H7 (cell line): ENCODE measurements at regions not wholly inside any gene's neighbourhood (a gene's known extent, or its start where the extent isn't known, plus 50 kb on each side); places are given as distances from the start of the nearest gene placed in this dataset.

ENCODE experiments used
- DNase-seq: peaks from one replicate; pipeline ENCODE4 v3.0.0; 2012
- H3K27me3 ChIP-seq: 2 replicates; pipeline ENCODE4 v1.6.0; 2011; ENCODE audit warnings: mild to moderate bottlenecking, low read length; ENCODE audit not compliant: control insufficient read depth, insufficient read depth
- H3K36me3 ChIP-seq: replicated peaks from 2 replicates; pipeline ENCODE4 v1.5.1; 2011; ENCODE audit warnings: low read length; ENCODE audit not compliant: control insufficient read depth, insufficient read depth
- H3K4me3 ChIP-seq: 2 replicates; pipeline ENCODE4 v1.5.1; 2011; ENCODE audit warnings: low read depth, mild to moderate bottlenecking, control low read depth, low read length, moderate library complexity; ENCODE audit not compliant: insufficient read depth

DNA sequence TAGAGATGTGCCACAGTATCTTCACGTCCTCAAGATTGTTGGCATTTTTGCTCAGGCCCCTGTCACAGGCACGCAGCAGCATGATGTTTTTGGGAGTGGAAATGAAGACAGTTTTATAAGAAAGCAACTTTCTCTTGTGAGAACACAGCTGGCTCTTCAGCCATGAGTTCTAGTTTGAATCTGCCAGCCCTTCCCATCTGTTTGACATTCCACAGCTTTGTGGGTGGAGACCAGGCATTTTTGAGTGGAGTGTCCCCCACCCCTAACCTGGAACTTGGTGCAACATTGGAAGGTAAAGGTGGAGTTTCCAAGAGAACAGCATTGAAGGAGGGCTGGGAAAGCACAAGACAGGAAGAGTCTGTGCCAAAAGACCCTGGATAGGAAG lies 253.1 kb upstream of the IGFBP3 start:
- Histone ChIP-seq H3K4me3 (no peak overlapping the region), H3K36me3 (no peaks in the 10 kb centered on the region), H3K27me3 (no peaks in the 10 kb centered on the region)
- DNase-seq: no peak

DNA sequence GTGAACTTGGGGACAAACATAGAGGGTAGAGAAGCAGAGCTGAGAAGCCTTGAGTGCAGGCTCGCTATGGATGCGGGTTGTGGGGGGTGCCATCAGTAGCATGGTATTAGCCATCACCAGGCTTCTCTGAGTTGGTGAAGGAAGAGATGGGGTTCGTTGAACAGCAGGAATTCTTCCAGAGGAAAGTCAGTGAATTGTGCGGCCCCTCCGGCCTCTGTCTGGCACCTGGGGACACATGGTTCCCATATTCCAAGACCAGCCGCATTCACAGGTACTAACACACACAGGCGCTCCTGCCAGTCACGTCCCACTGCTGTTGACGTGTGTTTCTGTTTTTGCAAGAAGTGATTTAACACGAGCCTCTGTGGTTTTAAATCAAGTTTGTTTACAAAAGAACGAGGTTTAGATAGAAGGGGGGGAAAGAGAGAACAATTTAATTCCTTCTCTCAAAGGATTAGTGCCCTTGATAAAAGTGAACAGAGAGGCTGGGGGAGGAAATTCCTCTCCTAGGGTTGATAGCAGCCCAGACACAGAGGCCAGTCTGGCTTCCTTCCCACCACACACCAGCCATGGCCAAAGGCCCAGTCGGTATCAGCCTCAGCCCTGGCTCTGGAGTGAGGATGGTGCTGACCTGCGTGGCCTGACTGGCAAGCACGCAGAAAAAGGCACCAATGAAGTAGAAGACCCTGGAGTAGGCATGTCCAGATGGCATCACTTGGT lies 252.6 kb upstream of the IGFBP3 start:
- DNase-seq: no peak
- no peak overlapping the region for H3K4me3 ChIP-seq
- no peaks in the 10 kb centered on the region for H3K36me3 ChIP-seq
- H3K27me3 ChIP-seq: no peaks in the 10 kb centered on the region

DNA sequence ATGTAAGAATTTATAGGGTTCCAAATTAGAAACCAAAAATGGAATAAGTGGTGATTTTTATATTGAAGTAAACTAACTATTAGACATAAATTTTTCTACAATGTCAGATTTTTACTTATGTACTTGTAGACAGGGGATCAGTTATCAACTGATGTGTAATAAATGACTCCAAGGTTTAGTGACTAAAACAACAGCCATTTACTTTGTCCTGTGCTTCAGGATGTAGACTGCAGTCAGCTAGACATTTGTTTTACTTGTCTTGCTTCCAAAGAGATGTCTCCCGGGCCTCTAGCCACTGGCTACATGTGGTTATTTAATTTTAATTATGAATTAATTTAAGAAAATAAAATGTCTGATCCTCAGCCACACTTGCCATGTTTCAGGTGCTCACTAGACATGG lies 249.7 kb upstream of the IGFBP3 start:
- no peaks in the 10 kb centered on the region for H3K27me3 ChIP-seq
- no peaks in the 10 kb centered on the region for H3K36me3 ChIP-seq
- no peak for DNase-seq
- no peak overlapping the region for H3K4me3 ChIP-seq

DNA sequence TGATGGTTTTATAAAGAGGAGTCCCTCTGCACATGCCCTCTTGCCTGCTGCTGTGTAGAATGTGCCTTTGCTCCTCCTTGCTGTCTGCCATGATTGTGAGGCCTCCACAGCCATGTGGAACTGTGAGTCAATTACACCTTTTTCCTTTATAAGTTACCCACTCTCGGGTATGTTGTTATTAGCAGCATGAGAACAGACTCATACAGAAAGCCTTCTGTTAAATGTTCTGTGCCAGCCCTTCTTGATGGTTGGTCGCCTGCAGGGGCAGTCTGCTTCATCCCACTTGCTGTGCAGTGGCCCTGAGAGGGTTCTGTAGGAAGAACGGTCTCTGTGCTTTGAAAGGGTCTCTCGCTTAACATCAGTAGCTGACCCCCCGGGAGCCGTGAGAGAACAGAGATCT lies 248.9 kb upstream of the IGFBP3 start:
- no peak for DNase-seq
- H3K4me3 ChIP-seq: no peak overlapping the region
- no peaks in the 10 kb centered on the region for H3K36me3 ChIP-seq
- H3K27me3 ChIP-seq: no peaks in the 10 kb centered on the region

DNA sequence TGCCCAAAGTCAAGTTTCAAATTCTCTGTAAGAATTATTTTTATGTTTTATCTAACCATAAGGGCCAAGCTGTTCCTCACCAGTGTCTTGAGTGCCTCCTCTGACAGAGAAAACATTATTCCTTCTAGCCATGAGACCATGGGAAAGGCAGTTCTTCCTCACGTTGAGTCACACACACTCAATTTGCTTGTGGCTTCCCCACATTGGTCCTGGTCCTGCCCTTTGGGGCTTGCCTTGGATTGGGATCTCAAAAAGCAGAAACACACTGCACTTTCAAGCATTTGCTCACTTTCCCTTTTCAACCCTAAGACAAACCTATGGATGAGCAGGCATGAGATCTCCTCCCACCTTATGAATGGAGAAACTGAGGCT lies 248.3 kb upstream of the IGFBP3 start:
- Histone ChIP-seq H3K36me3 (no peaks in the 10 kb centered on the region), H3K4me3 (no peak overlapping the region), H3K27me3 (no peaks in the 10 kb centered on the region)
- DNase-seq: no peak

DNA sequence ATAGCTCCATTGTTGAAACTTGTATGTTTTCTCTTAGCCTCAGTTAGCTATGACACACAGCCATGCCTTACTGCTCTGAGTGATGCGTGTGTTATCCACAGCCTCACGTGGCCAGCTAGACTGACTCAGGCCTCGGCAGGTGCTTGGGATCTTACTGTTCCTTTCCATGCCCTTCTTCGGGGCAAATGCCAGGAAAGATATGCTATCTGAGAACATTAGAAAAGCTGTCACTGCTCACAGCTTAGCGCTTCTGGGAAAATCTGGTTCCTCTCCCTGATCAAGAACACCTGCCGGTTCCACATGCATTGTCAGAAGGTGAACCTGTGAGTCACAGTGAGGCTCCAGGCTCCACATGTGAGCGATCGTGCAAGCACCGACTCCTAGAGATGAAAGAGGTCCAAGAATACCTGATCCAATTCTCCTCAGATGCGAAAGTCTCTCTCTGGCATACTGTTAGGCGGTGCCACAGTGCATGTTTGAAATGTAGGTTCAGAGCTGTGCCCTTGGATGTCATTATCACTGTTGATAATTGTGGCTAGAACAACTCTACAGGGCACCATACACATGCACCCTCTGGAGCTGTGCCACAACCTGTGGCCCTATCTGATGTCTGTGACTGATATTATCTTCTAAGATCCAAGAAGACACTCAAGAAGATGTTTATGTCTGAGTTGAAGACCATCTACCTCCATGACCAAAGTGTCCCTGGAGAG lies 247.8 kb upstream of the IGFBP3 start:
- H3K36me3 ChIP-seq: no peaks in the 10 kb centered on the region
- no peaks in the 10 kb centered on the region for H3K27me3 ChIP-seq
- no peak for DNase-seq
- no peak overlapping the region for H3K4me3 ChIP-seq

DNA sequence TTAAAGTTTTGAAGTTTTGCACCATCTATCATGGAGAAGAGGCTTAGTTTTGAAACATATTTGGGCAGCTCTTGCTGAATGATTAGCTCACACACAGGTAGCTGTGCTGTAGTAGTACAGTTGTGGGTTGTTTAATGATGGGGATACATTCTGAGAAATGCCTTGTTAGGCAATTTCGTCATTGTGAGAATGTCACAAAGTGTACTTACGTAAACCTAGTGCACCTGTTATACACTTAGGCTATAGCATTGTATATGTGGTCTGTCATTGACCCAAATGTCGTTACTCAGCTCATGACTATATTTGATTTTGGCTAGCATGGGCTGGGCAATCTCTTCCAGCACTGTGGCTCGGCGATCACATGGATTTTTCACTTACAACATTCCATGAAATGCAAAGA lies 247.2 kb upstream of the IGFBP3 start:
- Histone ChIP-seq H3K27me3 (no peaks in the 10 kb centered on the region), H3K36me3 (no peaks in the 10 kb centered on the region), H3K4me3 (no peak overlapping the region)
- DNase-seq: no peak

DNA sequence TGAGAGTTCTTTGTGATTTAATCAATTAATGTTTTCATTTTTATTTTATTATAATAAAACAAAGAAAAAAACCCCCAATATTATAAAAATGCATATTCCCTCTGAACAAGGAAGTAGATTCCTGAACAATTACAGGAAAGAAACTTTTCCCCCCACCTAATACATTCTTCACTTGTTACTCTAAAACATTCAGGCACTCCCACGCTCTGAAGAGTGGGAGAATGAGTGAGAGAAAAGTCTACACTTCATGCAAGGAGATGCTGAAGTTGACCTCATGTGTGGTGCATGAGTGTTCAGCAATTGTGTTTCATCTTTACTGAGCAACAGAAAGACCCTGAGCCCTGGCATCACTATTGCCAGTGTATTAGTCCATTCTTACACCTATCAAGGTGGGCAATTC lies 244.2 kb upstream of the IGFBP3 start:
- no peaks in the 10 kb centered on the region for H3K27me3 ChIP-seq
- H3K4me3 ChIP-seq: no peak overlapping the region
- H3K36me3 ChIP-seq: no peaks in the 10 kb centered on the region
- DNase-seq: no peak

DNA sequence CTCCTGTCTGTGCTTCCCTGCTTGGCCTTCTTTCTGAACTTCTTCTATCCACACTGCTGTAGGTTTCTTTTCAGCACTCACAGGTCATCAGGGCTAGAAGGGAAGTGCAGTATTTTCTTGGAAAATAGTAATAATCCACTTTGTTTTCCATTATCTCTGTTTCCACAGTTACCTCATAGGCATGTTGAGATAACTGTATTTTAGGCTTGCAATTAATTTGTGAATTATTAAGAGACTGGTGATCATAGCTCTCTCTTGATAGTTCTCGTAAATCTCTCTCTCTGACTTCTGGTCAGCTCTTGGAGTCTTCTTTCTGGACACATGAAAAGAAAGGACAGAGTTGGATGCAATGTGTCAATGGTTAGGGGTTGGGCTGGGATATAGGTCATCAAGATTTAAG lies 243.6 kb upstream of the IGFBP3 start:
- DNase-seq: no peak
- Histone ChIP-seq H3K36me3 (no peaks in the 10 kb centered on the region), H3K4me3 (no peak overlapping the region), H3K27me3 (no peaks in the 10 kb centered on the region)

DNA sequence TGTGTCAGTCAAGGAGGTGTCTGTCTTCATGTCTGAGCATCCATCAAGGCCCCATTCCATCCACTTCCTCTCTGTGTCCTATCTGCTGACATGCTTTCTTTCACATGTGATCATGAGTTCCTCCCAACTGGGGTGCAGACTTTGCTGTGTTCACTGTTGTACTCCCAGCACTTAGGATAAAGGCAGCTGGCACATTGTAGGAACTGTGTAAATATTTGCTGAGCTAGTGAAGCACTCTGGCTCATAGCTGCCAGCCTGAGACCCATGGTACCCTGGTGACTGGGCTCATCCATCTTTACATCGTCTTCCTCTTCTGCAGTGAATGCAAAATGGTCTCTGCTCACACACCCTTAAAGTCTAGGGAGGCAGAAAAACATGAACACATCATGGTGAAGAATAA lies 242.2 kb upstream of the IGFBP3 start:
- no peak for DNase-seq
- Histone ChIP-seq H3K4me3 (no peak overlapping the region), H3K27me3 (no peaks in the 10 kb centered on the region), H3K36me3 (no peaks in the 10 kb centered on the region)

DNA sequence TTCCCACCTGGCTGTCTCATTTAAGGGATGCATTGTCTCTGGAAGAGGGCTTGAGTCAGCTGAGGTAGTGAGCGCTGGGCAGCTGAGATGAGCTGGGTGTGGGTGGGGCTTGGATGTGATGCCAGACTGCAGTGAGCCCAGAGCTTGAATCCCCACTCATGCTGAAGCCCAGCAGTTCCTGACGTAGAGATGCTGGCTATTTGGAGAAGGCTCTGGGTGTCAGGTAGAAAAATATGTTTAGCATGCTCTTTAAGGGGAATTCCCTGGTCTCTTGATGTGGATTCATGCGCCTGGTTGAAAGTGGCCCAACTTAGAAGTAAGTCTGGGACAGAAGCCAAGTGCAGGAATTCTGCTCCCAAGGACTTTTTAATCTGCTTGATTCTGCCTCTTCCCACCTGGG lies 241.5 kb upstream of the IGFBP3 start:
- Histone ChIP-seq H3K4me3 (no peak overlapping the region), H3K36me3 (no peaks in the 10 kb centered on the region), H3K27me3 (no peaks in the 10 kb centered on the region)
- DNase-seq: no peak

DNA sequence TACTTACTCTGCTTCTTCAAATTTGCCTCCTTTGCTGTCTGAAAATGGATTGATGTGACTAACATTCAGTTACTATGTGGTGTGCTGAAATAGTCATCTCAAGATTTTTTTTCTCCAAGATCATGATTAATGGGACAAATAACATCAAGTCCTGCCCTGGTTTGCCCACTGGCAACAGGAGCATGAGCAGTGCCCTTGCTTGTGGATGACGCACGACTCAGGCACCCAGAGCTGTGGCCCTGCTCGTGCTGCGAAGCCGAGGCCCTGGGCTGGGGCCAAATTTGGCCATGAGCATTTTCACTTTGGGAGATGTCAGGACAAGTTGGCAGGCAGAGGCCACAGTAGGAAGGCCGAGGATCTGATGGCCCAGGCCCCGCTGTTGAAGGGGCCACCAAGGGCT lies 239.8 kb upstream of the IGFBP3 start:
- DNase-seq: no peak
- Histone ChIP-seq H3K4me3 (no peak overlapping the region), H3K27me3 (no peaks in the 10 kb centered on the region), H3K36me3 (no peaks in the 10 kb centered on the region)

DNA sequence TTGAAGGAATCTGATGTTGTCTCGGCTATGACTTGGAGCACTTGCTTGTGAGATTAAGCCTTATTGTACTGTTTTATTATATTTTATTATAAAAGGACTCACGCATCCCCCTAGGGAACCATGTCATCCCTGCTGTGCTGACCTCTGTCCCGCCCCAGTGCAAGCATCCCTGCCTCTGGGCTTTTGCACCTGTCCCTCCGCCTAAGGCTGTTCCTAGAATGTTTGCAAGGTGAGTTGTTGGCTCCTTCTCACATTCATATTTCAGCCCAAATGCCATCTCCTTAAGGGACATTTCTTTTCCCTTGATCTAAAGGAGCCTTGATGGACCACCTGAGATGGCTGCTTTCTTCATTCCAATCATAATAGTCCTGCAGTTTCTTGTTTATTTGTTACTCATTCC lies 236.9 kb upstream of the IGFBP3 start:
- H3K36me3 ChIP-seq: no peaks in the 10 kb centered on the region
- H3K27me3 ChIP-seq: no peaks in the 10 kb centered on the region
- no peak for DNase-seq
- H3K4me3 ChIP-seq: no peak overlapping the region

DNA sequence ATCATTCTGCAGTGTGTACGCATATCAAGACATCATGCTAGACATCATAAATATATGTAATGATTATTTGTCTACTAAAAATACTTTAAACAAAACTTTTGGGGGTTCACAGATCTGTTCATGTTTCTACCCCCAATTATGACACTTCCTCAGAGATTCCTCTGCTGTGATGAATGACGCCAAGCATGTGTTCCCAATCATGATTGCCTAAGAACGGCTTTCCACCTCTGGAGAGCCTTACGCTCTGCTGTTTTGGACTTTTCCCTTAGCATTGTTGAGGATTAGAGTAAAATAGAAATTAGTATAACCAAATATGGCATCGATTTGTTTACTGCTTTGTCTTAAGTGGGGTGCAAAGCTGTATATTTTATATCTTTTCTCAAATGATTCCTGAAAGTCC lies 236.3 kb upstream of the IGFBP3 start:
- no peak for DNase-seq
- H3K36me3 ChIP-seq: no peaks in the 10 kb centered on the region

DNA sequence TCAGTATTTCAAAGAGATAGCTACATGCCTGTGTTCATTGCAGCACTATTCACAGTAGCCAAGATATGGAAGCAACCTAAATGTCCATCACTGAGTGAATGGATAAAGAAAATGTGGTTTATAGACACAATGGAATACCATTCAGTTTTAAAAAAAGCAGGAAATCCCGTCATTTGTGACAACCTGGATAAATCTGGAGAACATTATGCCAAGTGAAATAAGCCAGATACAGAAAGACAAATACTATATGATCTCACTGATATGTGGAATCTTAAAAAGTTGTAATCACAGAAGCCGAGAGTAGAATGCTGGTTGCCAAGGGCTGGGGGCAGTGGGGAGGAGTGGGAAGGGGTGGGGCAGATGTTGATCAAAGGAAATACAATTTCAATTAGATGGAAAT lies 235.8 kb upstream of the IGFBP3 start:
- H3K27me3 ChIP-seq: no peaks in the 10 kb centered on the region
- no peak overlapping the region for H3K4me3 ChIP-seq
- H3K36me3 ChIP-seq: no peaks in the 10 kb centered on the region
- no peak for DNase-seq

More for the DNA sequence above, 236.3 kb upstream of the IGFBP3 start:
- Histone ChIP-seq H3K27me3 (no peaks in the 10 kb centered on the region), H3K4me3 (no peak overlapping the region)

DNA sequence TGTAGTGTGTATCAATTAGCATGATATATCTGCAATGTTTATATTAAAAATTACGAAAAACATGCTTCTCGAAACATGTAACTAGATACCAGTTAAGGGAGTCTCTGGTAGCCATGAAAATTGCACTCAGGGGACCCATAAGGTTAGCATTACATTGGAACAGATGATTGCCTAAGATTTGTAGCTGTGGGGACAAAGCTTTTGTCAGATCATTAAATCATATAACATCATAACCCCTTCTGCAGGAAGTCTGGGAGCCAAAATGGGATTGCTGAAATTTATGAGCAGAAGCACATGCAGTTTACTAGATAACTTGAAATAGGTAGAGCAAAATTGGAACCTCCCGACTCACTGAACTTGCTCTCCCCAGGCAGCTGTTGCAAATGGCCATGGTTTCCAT lies 235.0 kb upstream of the IGFBP3 start:
- DNase-seq: no peak
- Histone ChIP-seq H3K27me3 (no peaks in the 10 kb centered on the region), H3K4me3 (no peak overlapping the region), H3K36me3 (no peaks in the 10 kb centered on the region)
